ENCODE measurements at regions not wholly inside any gene's neighbourhood (a gene's known extent, or its start where the extent isn't known, plus 50 kb on each side); places are given as distances from the start of the nearest gene placed in this dataset.

GRCh38 chr15:70416829-70417228, 319.1 kb upstream of the TLE3 start:
- no peak for TF ChIP-seq CTCF (IDR thresholded peaks at IDR 0.05)
- no peak for TF ChIP-seq POLR2A (IDR thresholded peaks at IDR 0.05)
